Osteoblast (primary cell): ENCODE measurements at regions not wholly inside any gene's neighbourhood (a gene's known extent, or its start where the extent isn't known, plus 50 kb on each side); places are given as distances from the start of the nearest gene placed in this dataset.

ENCODE experiments used
- DNase-seq: peaks from one replicate; pipeline ENCODE4 v3.0.0; 2011; ENCODE audit warnings: low spot score, mixed read lengths; ENCODE audit not compliant: insufficient read length; ENCODE audit errors: missing footprints
- H2AFZ ChIP-seq: 2 replicates; pipeline ENCODE4 v1.6.0; 2011; ENCODE audit warnings: mild to moderate bottlenecking, low read length
- H3K27ac ChIP-seq: 2 replicates; pipeline ENCODE4 v1.5.1; 2011; ENCODE audit warnings: mild to moderate bottlenecking, low read depth, low read length, moderate library complexity
- H3K27me3 ChIP-seq: 2 replicates; pipeline ENCODE4 v1.6.0; 2012; ENCODE audit warnings: mild to moderate bottlenecking, control low read depth, inconsistent platforms, low read length, moderate library complexity; ENCODE audit not compliant: insufficient read depth
- H3K36me3 ChIP-seq: 2 replicates; pipeline ENCODE4 v1.5.1; 2011; ENCODE audit warnings: mild to moderate bottlenecking, low read length, control low read depth, moderate library complexity; ENCODE audit not compliant: insufficient read depth
- H3K4me1 ChIP-seq: 2 replicates; pipeline ENCODE4 v1.5.1; 2011; ENCODE audit warnings: mild to moderate bottlenecking, low read length, control low read depth, moderate library complexity; ENCODE audit not compliant: insufficient read depth
- H3K4me2 ChIP-seq: 2 replicates; pipeline ENCODE4 v1.6.0; 2011; ENCODE audit warnings: mild to moderate bottlenecking, low read length; ENCODE audit not compliant: insufficient read depth
- H3K4me3 ChIP-seq: fragments of 200-600 bp; sonication (generic); 3 replicates; pipeline ENCODE4 v1.5.1; 2012; ENCODE audit warnings: mild to moderate bottlenecking, low read length, inconsistent platforms; ENCODE audit not compliant: insufficient read depth
- H3K79me2 ChIP-seq: 2 replicates; pipeline ENCODE4 v1.6.0; 2012; ENCODE audit warnings: mild to moderate bottlenecking, low read length, control low read depth, inconsistent platforms; ENCODE audit not compliant: insufficient read depth
- H3K9me3 ChIP-seq: 2 replicates; pipeline ENCODE4 v1.5.1; 2011; ENCODE audit warnings: low read depth, low read length, control low read depth
- H4K20me1 ChIP-seq: 2 replicates; pipeline ENCODE4 v1.6.0; 2012; ENCODE audit warnings: mild to moderate bottlenecking, low read length, control low read depth; ENCODE audit not compliant: insufficient read depth
- TF ChIP-seq, protein P1 (sequence below): IDR thresholded peaks from 2 replicates; pipeline ENCODE4 v1.5.1; 2011; ENCODE audit warnings: mild to moderate bottlenecking, low read depth, low read length, moderate library complexity; ENCODE audit errors: extremely low read depth

GRCh38 chr3:82001276-82001923 is 240.0 kb upstream of the GBE1 start:
- H3K27ac ChIP-seq, result no peak overlapping the region
- no peaks in the 10 kb centered on the region for H3K36me3 ChIP-seq
- H3K27me3 ChIP-seq, result no peaks in the 10 kb centered on the region
- H3K4me3 ChIP-seq, result no peak overlapping the region
- TF ChIP-seq, protein P1, sequence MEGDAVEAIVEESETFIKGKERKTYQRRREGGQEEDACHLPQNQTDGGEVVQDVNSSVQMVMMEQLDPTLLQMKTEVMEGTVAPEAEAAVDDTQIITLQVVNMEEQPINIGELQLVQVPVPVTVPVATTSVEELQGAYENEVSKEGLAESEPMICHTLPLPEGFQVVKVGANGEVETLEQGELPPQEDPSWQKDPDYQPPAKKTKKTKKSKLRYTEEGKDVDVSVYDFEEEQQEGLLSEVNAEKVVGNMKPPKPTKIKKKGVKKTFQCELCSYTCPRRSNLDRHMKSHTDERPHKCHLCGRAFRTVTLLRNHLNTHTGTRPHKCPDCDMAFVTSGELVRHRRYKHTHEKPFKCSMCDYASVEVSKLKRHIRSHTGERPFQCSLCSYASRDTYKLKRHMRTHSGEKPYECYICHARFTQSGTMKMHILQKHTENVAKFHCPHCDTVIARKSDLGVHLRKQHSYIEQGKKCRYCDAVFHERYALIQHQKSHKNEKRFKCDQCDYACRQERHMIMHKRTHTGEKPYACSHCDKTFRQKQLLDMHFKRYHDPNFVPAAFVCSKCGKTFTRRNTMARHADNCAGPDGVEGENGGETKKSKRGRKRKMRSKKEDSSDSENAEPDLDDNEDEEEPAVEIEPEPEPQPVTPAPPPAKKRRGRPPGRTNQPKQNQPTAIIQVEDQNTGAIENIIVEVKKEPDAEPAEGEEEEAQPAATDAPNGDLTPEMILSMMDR, result no peak
- H3K9me3 ChIP-seq, result no peaks in the 10 kb centered on the region
- H3K79me2 ChIP-seq, result no peaks in the 10 kb centered on the region
- no peaks in the 10 kb centered on the region for H3K4me1 ChIP-seq
- no peaks in the 10 kb centered on the region for H4K20me1 ChIP-seq
- DNase-seq, result no peak
- no peak overlapping the region for H3K4me2 ChIP-seq
- no peak overlapping the region for H2AFZ ChIP-seq

DNA sequence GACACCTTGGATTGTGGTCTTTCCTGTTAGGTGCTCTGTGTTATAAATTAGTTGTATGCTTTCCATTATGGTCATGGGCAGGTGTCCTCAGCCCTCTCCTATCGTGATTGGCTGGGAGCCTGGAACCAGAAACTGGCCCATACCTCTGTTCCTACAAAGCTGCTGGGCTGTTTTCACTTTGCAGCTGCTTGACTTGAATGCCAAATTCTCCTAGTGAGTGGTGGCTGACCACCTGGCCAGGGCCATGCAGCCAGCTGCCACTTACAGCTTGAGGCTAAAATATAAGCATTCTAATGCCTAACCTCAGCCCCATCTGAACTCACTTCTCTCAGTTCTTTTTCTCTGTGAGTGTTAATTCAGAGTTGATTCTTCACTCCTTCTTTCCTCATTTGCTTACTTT is 239.3 kb upstream of the GBE1 start:
- Histone ChIP-seq H3K9me3 (no peaks in the 10 kb centered on the region), H4K20me1 (no peaks in the 10 kb centered on the region), H3K36me3 (no peaks in the 10 kb centered on the region), H3K4me2 (no peak overlapping the region), H2AFZ (no peak overlapping the region), H3K27ac (no peak overlapping the region), H3K4me3 (no peak overlapping the region), H3K4me1 (no peaks in the 10 kb centered on the region), H3K79me2 (no peaks in the 10 kb centered on the region), H3K27me3 (no peaks in the 10 kb centered on the region)
- no peak for DNase-seq
- TF ChIP-seq, protein P1, result no peak

- H2AFZ ChIP-seq, result no peak overlapping the region
Observed at GRCh38 chr3:82000350-82000749, 238.9 kb upstream of the GBE1 start.

GRCh38 chr3:81998907-81999306 is 237.5 kb upstream of the GBE1 start:
- TF ChIP-seq, protein P1, result no peak
- H3K79me2 ChIP-seq, result no peaks in the 10 kb centered on the region

More at GRCh38 chr3:82000350-82000749, 238.9 kb upstream of the GBE1 start:
- TF ChIP-seq, protein P1, result no peak
- H3K9me3 ChIP-seq, result no peaks in the 10 kb centered on the region
- no peaks in the 10 kb centered on the region for H3K27me3 ChIP-seq
- no peaks in the 10 kb centered on the region for H4K20me1 ChIP-seq
- H3K4me2 ChIP-seq, result no peak overlapping the region
- no peak for DNase-seq
- H3K79me2 ChIP-seq, result no peaks in the 10 kb centered on the region
- no peak overlapping the region for H3K4me3 ChIP-seq
- H3K27ac ChIP-seq, result no peak overlapping the region
- no peaks in the 10 kb centered on the region for H3K4me1 ChIP-seq
- no peaks in the 10 kb centered on the region for H3K36me3 ChIP-seq

More at GRCh38 chr3:81998907-81999306, 237.5 kb upstream of the GBE1 start:
- no peak for DNase-seq
- Histone ChIP-seq H3K4me2 (no peak overlapping the region), H3K27me3 (no peaks in the 10 kb centered on the region), H4K20me1 (no peaks in the 10 kb centered on the region), H2AFZ (no peak overlapping the region), H3K4me3 (no peak overlapping the region), H3K36me3 (no peaks in the 10 kb centered on the region), H3K4me1 (no peaks in the 10 kb centered on the region), H3K9me3 (no peaks in the 10 kb centered on the region), H3K27ac (no peak overlapping the region)
